GM12865 (cell line): ENCODE measurements at regions not wholly inside any gene's neighbourhood (a gene's known extent, or its start where the extent isn't known, plus 50 kb on each side); places are given as distances from the start of the nearest gene placed in this dataset.

Experiments
- DNase-seq: peaks from one replicate; pipeline ENCODE4 v3.0.0; 2010; ENCODE audit warnings: low read depth
- H3K4me3 ChIP-seq: 2 replicates; pipeline ENCODE4 v1.5.1; 2011; ENCODE audit warnings: mild to moderate bottlenecking, low read depth, low read length, control low read depth
- TF ChIP-seq, protein P1 (sequence below): IDR thresholded peaks from 2 replicates; pipeline ENCODE4 v1.5.1; 2011; ENCODE audit warnings: low read length, control low read depth, low read depth, inconsistent platforms; ENCODE audit not compliant: insufficient read depth; ENCODE audit errors: missing control alignments

DNA sequence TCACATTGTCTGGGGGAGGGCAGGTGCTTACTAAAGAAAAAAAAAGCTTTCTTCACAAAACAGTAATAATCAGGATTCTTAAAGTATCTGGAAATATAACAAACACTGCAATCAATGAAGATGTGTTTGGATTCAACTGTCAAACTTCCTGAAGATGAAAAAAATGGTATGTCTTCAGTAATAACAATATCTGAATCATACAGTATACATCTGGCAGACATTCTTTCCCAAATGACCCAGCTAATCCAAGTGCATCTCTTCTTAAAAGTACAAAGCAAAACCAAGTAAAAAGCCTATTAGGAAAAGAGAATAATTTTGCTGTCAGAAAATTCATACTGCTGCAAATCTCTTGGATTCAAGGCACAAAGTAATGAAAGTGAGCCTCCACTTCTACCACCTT lies 145.0 kb upstream of the MCTP2 start:
- TF ChIP-seq, protein P1, sequence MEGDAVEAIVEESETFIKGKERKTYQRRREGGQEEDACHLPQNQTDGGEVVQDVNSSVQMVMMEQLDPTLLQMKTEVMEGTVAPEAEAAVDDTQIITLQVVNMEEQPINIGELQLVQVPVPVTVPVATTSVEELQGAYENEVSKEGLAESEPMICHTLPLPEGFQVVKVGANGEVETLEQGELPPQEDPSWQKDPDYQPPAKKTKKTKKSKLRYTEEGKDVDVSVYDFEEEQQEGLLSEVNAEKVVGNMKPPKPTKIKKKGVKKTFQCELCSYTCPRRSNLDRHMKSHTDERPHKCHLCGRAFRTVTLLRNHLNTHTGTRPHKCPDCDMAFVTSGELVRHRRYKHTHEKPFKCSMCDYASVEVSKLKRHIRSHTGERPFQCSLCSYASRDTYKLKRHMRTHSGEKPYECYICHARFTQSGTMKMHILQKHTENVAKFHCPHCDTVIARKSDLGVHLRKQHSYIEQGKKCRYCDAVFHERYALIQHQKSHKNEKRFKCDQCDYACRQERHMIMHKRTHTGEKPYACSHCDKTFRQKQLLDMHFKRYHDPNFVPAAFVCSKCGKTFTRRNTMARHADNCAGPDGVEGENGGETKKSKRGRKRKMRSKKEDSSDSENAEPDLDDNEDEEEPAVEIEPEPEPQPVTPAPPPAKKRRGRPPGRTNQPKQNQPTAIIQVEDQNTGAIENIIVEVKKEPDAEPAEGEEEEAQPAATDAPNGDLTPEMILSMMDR, result no peak
- DNase-seq, result no peak

DNA sequence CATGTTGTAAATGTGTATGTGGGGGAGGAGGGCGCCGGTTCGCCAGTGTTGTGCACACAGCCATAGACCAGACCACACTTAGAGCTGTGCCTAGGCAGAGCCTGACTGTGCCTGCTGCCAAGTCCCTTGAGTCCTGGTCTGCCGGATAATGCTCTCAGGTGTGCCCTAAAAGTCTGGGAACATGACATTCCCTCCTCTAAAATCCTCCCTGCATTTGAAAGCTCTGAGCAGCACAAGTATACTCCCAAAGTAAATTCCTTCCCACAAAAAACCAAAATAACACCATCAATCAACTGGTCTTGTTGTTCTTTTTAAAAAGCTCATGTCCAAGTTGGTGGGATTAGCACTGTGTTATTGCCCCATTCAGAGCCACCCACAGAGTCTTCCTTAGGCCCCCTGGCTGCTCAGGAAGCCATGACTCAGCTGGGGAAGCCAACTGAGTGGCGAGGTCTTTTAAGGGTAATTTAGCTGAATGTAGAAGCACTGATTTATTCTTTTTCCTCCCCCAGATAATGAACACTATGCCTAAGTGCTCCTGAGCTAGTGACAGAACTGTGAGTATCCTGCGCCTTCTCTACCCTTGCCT lies 147.8 kb upstream of the MCTP2 start:
- H3K4me3 ChIP-seq, result no peak overlapping the region
- TF ChIP-seq, protein P1, result no peak
- no peak for DNase-seq

More for the DNA sequence above, 145.0 kb upstream of the MCTP2 start:
- H3K4me3 ChIP-seq, result no peak overlapping the region

DNA sequence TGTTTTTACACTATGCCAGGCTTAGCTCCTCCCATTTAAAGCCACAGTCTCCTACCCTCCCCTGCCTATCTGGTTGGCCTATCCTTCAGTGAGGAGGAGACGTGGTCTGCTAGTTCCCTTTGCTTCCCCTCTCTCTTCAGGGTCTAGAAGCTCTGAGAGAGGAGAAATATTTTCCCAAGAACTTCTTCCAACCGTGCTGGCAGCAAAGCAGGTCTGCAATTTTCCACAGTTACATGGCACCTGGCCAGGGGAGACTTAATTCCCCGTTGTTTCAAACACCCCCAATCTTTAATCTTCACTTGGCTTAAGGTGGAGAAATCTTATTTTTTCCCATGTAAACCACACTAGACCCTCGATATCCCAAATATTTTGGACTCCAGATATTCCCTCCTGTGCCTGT lies 149.5 kb upstream of the MCTP2 start:
- DNase-seq, result no peak
- no peak overlapping the region for H3K4me3 ChIP-seq
- TF ChIP-seq, protein P1, result no peak

DNA sequence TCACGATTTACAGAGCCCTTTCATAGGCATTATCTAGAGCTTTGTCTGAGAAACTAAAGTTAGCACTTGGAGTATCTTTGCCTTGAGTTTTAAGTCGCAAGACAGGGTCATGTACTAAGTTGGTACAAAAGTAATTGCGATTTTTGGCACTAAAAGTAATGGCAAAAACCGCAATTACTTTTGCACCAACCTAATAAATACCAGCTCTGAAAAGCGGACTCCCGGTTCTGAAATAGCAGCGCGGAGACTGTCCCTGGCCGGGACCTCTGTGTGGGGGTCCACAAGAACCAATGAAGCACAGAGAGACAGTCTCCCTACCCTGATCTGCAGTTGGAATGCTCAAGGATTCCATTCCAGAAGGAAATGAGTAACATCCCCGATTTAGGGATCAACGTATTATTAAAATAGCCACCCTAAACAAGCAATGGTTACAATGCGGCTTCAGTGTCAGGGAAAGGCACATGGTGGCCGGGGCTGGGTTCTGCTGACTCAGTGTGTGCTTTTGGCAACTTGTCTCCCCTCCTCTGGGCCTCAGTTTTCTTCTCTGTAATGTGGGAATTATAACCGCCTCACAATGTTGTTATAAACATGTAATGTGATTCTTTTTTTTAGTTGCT lies 150.3 kb upstream of the MCTP2 start:
- TF ChIP-seq, protein P1, result no peak
- no peak for DNase-seq
- no peak overlapping the region for H3K4me3 ChIP-seq

DNA sequence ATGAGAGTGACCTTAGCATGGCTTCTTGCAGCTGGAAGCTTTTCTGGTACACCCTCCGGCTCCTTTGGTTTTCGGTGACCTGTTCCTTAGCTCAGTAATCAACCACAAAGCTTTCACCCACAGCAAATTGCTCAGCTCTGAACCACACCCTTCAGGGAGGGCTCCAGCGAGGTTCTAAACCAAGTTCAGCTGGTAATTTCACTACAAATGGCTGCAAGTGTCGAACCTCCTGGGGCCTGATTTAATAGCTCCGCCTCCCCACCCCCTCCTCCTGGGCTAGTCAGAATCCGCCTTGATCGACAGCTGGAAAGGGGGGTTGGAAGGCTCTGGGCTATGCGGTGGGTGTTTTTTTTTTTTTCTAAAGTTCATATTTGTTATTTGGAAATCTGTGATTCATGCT lies 150.9 kb upstream of the MCTP2 start:
- DNase-seq, result peak; percentile 5
- TF ChIP-seq, protein P1, result no peak
- no peak overlapping the region for H3K4me3 ChIP-seq

DNA sequence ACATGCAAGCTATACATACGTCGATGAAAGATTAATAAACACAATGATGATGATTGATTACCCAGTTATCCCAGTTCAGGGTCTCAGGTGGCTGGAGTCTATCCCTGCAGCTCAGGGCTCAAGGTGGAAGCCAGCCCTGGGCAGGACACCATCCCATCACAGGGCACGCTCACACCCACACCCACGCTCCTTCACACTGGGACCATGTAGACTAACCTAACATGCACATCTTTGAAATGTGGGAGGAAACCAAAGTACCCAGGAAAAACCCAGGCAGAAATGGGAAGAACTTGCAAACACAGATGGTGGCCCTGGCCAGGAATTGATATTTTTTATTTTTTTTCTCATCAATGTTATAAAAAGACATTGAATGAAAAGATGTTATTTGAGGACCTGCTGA lies 151.4 kb upstream of the MCTP2 start:
- TF ChIP-seq, protein P1, result no peak
- DNase-seq, result no peak
- no peak overlapping the region for H3K4me3 ChIP-seq

DNA sequence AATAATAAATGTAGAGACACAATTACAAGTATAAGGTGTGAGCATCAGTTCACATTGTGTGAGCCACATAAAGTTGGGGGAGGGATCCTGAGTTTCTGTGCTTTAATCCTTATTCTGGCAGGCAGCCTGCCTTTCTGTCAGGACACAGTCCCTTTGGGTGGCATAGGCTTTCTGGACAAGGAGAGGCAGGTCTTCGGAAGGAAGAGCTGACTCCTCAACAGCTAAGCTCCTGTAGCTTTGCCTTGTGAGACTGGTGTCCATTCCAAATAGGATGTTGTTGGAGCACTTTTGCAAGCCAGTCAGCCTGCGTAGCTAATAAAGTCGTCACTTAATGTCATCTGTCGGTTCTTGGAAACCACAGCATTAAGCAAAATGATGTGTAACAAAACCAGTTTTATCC lies 151.9 kb upstream of the MCTP2 start:
- H3K4me3 ChIP-seq, result no peak overlapping the region
- no peak for DNase-seq
- TF ChIP-seq, protein P1, result no peak
